GM12872 (cell line): ENCODE measurements at regions not wholly inside any gene's neighbourhood (a gene's known extent, or its start where the extent isn't known, plus 50 kb on each side); places are given as distances from the start of the nearest gene placed in this dataset.

Experiments used
- TF ChIP-seq, protein P1 (sequence below): IDR thresholded peaks from 3 replicates; pipeline ENCODE4 v1.5.1; 2011; ENCODE audit warnings: low read depth, mild to moderate bottlenecking, low read length, moderate library complexity; ENCODE audit not compliant: insufficient read depth

DNA sequence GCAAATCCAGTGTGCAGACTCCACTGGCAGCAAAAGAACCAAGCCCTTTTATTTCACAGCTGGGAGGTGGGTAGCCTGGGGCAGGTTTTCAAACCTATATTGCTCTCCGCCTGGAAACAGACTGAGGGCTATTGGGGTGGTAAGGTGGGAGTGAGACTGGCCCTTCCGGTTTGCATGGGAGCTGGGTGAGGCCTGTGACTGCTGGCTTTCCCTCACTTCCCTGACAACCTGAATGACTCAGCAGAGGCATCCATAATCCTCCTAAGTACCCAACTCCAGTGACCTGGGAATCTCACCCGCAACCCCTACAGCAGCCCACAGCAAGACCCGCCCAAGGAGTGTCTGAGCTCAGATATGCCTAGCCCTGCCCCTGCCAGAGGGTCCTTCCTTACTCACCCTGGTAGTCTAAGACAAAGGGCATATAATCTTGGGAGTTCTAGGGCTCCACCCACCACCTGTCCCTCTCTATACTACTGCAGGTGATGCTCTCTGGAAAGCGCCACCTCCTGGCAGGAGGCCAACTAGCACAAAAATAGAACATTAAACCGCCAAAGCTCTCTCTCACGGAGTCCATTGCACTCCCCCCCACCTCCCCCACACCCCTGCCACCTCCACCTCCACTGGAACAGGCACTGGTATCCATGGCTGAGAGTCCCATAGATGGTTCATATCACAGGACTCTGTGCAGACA, 602.0 kb upstream of the C16orf82 start:
- TF ChIP-seq, protein P1, sequence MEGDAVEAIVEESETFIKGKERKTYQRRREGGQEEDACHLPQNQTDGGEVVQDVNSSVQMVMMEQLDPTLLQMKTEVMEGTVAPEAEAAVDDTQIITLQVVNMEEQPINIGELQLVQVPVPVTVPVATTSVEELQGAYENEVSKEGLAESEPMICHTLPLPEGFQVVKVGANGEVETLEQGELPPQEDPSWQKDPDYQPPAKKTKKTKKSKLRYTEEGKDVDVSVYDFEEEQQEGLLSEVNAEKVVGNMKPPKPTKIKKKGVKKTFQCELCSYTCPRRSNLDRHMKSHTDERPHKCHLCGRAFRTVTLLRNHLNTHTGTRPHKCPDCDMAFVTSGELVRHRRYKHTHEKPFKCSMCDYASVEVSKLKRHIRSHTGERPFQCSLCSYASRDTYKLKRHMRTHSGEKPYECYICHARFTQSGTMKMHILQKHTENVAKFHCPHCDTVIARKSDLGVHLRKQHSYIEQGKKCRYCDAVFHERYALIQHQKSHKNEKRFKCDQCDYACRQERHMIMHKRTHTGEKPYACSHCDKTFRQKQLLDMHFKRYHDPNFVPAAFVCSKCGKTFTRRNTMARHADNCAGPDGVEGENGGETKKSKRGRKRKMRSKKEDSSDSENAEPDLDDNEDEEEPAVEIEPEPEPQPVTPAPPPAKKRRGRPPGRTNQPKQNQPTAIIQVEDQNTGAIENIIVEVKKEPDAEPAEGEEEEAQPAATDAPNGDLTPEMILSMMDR, result 0 out of 3 replicates have a peak, but pooled peaks have one; percentile 3

DNA sequence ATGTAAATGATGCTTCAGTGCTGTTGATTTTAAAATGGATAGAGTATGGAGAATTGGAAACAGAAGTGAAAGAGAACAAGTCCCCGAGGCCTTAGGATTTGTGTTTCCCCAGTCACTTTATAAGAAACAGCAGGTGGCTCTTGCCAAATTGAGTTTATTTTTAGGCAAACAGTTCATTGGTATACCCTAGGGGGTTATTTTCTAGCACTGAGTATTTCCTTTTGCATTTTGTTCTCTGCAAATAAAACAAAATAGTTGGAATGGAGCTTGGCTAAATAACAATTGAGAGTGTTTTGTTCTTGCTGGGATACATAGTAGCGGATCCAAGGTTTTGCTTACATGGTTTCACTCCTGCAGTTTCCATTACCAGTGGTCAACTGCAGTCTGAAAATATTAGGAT, 591.1 kb upstream of the C16orf82 start:
- TF ChIP-seq, protein P1, result no peak

DNA sequence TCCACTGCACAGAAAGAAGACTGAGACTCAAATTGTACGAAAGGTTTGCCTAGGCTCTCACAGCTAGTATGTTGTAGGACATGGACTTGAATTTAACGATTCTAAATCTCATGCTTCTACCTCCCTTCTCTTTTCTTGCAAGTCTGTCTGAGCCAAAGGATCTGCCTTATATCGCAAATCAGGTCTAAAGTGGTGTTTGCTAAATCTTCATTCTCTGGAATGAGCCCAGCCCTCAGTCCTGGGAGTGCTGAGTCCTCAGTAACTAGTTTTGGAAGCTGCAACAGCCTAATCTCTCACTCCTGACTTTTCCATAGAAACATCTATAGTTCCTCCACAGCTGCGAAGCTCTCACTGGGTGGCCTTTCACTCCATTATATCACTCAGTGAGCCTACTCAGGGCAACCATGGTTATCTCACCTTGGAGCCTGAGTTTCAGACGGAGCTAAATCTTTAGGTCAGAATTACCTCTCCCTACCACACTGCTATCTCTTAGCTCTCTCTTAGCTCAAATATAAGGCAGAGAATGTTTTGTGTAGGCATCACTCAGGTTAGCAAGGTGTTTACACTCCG, 575.5 kb upstream of the C16orf82 start:
- TF ChIP-seq, protein P1, result no peak

DNA sequence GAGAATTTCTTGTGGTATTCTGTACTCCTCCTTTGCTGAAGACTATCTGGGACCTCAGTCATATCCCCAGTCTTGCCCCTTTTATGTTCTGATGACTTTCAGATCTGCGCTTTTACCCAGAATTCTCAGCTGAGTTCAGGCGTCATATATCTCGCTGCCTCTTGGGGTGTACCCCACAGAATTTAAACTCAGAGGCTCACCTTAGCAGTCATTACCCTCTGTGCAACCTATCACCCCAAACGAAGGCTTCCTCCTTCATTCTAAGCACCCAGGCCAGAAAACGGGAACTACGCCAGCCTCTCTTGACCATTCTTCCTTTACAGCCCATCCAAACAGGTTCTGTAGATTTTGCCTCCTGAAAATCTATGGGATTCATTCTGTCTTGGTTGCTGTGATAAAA, 574.8 kb upstream of the C16orf82 start:
- TF ChIP-seq, protein P1, result no peak

DNA sequence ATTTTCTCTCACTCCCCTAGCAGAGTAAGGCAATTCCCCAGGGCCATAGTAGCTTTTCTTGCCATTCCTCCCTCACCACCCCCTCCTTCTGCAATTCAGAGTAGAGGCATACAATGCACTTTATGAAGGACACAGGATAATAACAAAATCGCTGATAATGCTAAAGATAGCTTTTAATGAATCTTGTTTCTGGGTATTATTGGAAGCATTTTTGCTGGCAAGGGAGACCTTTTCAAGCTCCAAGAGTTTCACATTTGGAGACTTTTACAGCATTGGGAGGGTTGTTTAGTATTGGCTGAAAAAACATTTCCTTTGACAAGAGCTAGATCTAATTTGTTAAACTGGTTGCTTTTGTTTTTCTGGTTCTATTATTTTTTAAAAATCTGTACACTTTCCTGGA, 573.0 kb upstream of the C16orf82 start:
- TF ChIP-seq, protein P1, result no peak

DNA sequence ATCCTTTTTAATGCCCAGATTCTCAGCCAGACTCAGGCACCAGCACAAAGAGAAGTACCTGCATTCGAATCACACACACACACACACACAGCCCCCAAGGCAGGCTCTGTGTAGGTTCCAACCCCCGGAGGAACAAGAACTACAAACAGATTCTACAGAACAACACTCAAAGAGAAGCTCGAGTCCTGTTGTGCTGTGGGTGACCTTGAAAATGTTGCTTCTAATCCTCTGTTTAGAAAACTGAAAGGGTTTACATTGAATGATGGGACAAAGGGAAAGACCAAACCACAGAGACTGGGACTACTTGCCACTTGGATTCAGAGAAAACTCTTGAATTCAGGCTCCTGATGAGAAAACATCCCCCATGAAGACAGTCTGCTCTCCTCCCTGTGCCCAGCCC, 568.8 kb upstream of the C16orf82 start:
- TF ChIP-seq, protein P1, result no peak

DNA sequence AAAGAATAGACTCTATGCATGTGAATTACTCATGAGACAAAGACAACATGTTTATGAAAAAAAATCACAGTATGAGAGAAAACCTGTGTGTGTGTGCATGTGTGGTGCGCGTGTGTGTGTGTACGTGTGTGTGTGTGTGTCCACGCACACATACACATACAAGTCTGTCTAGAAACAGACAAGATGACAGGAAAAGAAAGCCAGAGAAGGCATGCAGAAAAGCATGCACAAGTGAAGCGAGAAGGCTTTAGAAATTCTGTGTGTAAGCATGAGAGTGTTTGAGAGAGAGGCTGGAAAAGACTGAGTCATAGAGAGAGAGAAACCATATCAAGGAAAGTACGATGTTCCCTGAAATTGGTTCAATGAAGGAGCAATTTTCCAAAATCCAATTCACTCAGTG, 566.4 kb upstream of the C16orf82 start:
- TF ChIP-seq, protein P1, result no peak
